Ecto neural progenitor cell (in vitro differentiated cells): ENCODE measurements at regions not wholly inside any gene's neighbourhood (a gene's known extent, or its start where the extent isn't known, plus 50 kb on each side); places are given as distances from the start of the nearest gene placed in this dataset.
"Not testable (repeated sequence)": the region's sequence is repeated elsewhere in the genome, so short reads cannot be mapped to it uniquely, and the experiment has no call there.

Experiments used
- DNase-seq: peaks from one replicate; pipeline ENCODE4 v3.0.0-alpha.2; 2018; ENCODE audit warnings: low spot score

- not testable (repeated sequence) for DNase-seq
Measured at GRCh38 chr16:88148078-88148477, 196.8 kb downstream of the BANP start.

- DNase-seq: not testable (repeated sequence)
Measured at GRCh38 chr16:88148682-88149081, 197.4 kb downstream of the BANP start.

GRCh38 chr16:88149158-88149603 lies 197.9 kb downstream of the BANP start:
- DNase-seq: not testable (repeated sequence)

GRCh38 chr16:88149663-88150062 lies 198.4 kb downstream of the BANP start:
- not testable (repeated sequence) for DNase-seq

- DNase-seq: not testable (repeated sequence)
Measured at GRCh38 chr16:88150456-88151128, 199.4 kb downstream of the BANP start.

- not testable (repeated sequence) for DNase-seq
Measured at GRCh38 chr16:88151129-88151499, 199.9 kb downstream of the BANP start.

- DNase-seq: not testable (repeated sequence)
Measured at GRCh38 chr16:88151859-88152843, 200.9 kb downstream of the BANP start.

- DNase-seq: not testable (repeated sequence)
Measured at GRCh38 chr16:88152879-88153278, 201.6 kb downstream of the BANP start.

- not testable (repeated sequence) for DNase-seq
Measured at GRCh38 chr16:88153516-88153915, 202.3 kb downstream of the BANP start.

GRCh38 chr16:88154886-88155285 lies 203.7 kb downstream of the BANP start:
- not testable (repeated sequence) for DNase-seq

GRCh38 chr16:88155681-88156080 lies 204.4 kb downstream of the BANP start:
- DNase-seq: not testable (repeated sequence)

- not testable (repeated sequence) for DNase-seq
Measured at GRCh38 chr16:88156640-88157283, 205.5 kb downstream of the BANP start.

- DNase-seq: not testable (repeated sequence)
Measured at GRCh38 chr16:88157686-88158085, 206.5 kb downstream of the BANP start.

GRCh38 chr16:88158256-88159045 lies 207.2 kb downstream of the BANP start:
- not testable (repeated sequence) for DNase-seq

GRCh38 chr16:88159046-88159896 lies 208.0 kb downstream of the BANP start:
- DNase-seq: not testable (repeated sequence)

- not testable (repeated sequence) for DNase-seq
Measured at GRCh38 chr16:88159897-88160335, 208.7 kb downstream of the BANP start.

GRCh38 chr16:88161191-88161590 lies 210.0 kb downstream of the BANP start:
- DNase-seq: not testable (repeated sequence)

GRCh38 chr16:88161623-88162275 lies 210.5 kb downstream of the BANP start:
- DNase-seq: not testable (repeated sequence)

- not testable (repeated sequence) for DNase-seq
Measured at GRCh38 chr16:88162778-88163177, 211.5 kb downstream of the BANP start.
